HFF-Myc (cell line): ENCODE measurements at regions not wholly inside any gene's neighbourhood (a gene's known extent, or its start where the extent isn't known, plus 50 kb on each side); places are given as distances from the start of the nearest gene placed in this dataset.

Source experiments
- DNase-seq: peaks from one replicate; pipeline ENCODE4 v3.0.0-alpha.2; 2011; ENCODE audit warnings: low read depth; ENCODE audit errors: extremely low read depth
- H3K4me3 ChIP-seq: replicated peaks from 2 replicates; pipeline ENCODE4 v1.5.1; 2011; ENCODE audit warnings: low read depth, mild to moderate bottlenecking, control low read depth, low read length
- CTCF ChIP-seq: IDR thresholded peaks from 2 replicates; pipeline ENCODE4 v1.5.1; 2012; ENCODE audit warnings: mild to moderate bottlenecking, low read depth, low read length, control low read depth; ENCODE audit errors: missing control alignments

GRCh38 chr10:113422371-113422770 lies 130.5 kb upstream of the HABP2 start:
- DNase-seq = no peak
- TF ChIP-seq CTCF = no peak
- no peak overlapping the region for H3K4me3 ChIP-seq

GRCh38 chr10:113423981-113424721 lies 128.7 kb upstream of the HABP2 start:
- no peak for TF ChIP-seq CTCF
- no peak for DNase-seq
- no peak overlapping the region for H3K4me3 ChIP-seq

GRCh38 chr10:113425008-113425407 lies 127.8 kb upstream of the HABP2 start:
- no peak for TF ChIP-seq CTCF
- H3K4me3 ChIP-seq = no peak overlapping the region
- no peak for DNase-seq

GRCh38 chr10:113425541-113425951 lies 127.3 kb upstream of the HABP2 start:
- no peak for DNase-seq
- H3K4me3 ChIP-seq = no peak overlapping the region
- TF ChIP-seq CTCF = no peak

GRCh38 chr10:113426181-113426877 lies 126.5 kb upstream of the HABP2 start:
- H3K4me3 ChIP-seq = no peak overlapping the region
- DNase-seq = no peak
- no peak for TF ChIP-seq CTCF

- TF ChIP-seq CTCF = no peak
- DNase-seq = no peak
- no peak overlapping the region for H3K4me3 ChIP-seq
Measured at GRCh38 chr10:113427236-113427735, 125.6 kb upstream of the HABP2 start.
